Adrenal gland (tissue), 9 donors: ENCODE measurements at regions not wholly inside any gene's neighbourhood (a gene's known extent, or its start where the extent isn't known, plus 50 kb on each side); places are given as distances from the start of the nearest gene placed in this dataset.

Experiments used
- DNase-seq, 7 donors: peaks; one replicate each; pipeline ENCODE4 v3.0.0-alpha.2; 2019 to 2020
- H3K27ac ChIP-seq, 5 donors: fragments of 200-600 bp; sonication (generic) in 4 of 5; 1 replicate in 3 of 5; 2 replicates in 2 of 5; pipeline versions ENCODE4 v1.5.1 to v1.8.0; 2016 to 2020; ENCODE audit warnings: mild to moderate bottlenecking in 1 of 5
- H3K27me3 ChIP-seq: fragments of 200-600 bp; 2 replicates; pipeline ENCODE4 v1.8.0; 2021
- H3K36me3 ChIP-seq, 2 donors: fragments of 200-600 bp; replicated peaks in 1 of 2; 1 replicate in 1 of 2; 2 replicates in 1 of 2; pipeline versions ENCODE4 v1.5.1 to v1.8.0; 2018 to 2022
- H3K4me1 ChIP-seq, 2 donors: fragments of 200-600 bp; replicated peaks in 1 of 2; 1 replicate in 1 of 2; 2 replicates in 1 of 2; pipeline versions ENCODE4 v1.5.1 to v1.8.0; 2018 to 2021
- H3K4me3 ChIP-seq, 4 donors: fragments of 200-600 bp; sonication (generic) in 3 of 4; one replicate each; pipeline ENCODE4 v1.5.1; 2016 to 2018
- H3K9me3 ChIP-seq, 3 donors: fragments of 200-600 bp; sonication (generic) in 1 of 3; replicated peaks in 1 of 3; 1 replicate in 2 of 3; 2 replicates in 1 of 3; pipeline versions ENCODE4 v1.5.1 to v1.8.0; 2016 to 2021
- POLR2A ChIP-seq, 2 donors: fragments of 450-650 bp; IDR thresholded peaks; one replicate each; pipeline ENCODE4 v1.6.1; 2017; ENCODE audit warnings: antibody characterized with exemption in 2 of 2, mild to moderate bottlenecking in 2 of 2, moderate library complexity in 1 of 2
- WGBS, 4 donors: extraction: QIAGEN DNeasy Blood & Tissue Kit in 2 of 4; methylation state at CpG; one replicate each; pipeline versions ENCODE4 v1.1.5 to v1.1.7; 2013 to 2017; 5-methylcytosine and 5-hydroxymethylcytosine counted together
- intact Hi-C, 2 donors: fragments of 100-400 bp; cut with DNase I; formaldehyde crosslinking; loops; one replicate each; pipeline versions ENCODE4 v1.14.1 to v1.15.0; 2022 to 2023
- TF ChIP-seq, protein P1 (sequence below), 6 experiments: fragments of 450-650 bp in 4 of 6; fragments of 200-600 bp in 2 of 6; sonication (generic) in 1 of 6; IDR thresholded peaks; 1 replicate in 5 of 6; 2 replicates in 1 of 6; pipeline versions ENCODE4 v1.5.1 to v1.8.0; 2016 to 2021; ENCODE audit warnings: antibody characterized with exemption in 6 of 6, mild to moderate bottlenecking in 2 of 6, moderate library complexity in 1 of 6
- donor health status: healthy with polysubstance abuse.
- donor health status: Bipolar disorder and iron deficiency.
- donor health status: DM: yes; HTN: yes; CAD: no.
- donor health status: DM: no; HTN: no; CAD: no.
- donor health status: DM: no; HTN: no; CAD: no.

DNA sequence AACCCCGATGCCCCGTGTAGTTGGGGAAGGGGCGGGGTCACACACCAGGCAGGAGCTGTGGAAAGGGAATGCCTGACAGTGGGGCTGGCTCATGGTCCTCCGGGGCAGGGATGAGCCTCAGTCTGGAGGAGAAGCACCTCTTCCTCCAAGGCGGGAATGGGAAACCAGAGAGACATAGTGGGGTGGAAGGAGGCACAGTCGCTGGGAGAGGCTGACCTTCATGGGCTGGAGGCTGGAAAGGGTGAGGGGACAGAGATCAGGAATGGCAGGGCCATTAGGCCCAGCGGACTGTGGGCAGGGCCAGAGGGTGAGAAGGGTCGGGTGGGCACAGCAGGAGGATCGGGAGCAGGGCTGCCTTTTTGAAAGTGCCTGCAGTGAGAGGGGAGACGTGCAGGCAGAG is 65.8 kb upstream of the LINGO1 start:
- 63 to 71% (median 67%) methylated on average over 10 of the region's 10 CpGs for WGBS, 4 donors
- H3K27ac ChIP-seq: no peak overlapping the region
- TF ChIP-seq POLR2A (IDR thresholded peaks at IDR 0.05): no peak
- TF ChIP-seq, protein P1, sequence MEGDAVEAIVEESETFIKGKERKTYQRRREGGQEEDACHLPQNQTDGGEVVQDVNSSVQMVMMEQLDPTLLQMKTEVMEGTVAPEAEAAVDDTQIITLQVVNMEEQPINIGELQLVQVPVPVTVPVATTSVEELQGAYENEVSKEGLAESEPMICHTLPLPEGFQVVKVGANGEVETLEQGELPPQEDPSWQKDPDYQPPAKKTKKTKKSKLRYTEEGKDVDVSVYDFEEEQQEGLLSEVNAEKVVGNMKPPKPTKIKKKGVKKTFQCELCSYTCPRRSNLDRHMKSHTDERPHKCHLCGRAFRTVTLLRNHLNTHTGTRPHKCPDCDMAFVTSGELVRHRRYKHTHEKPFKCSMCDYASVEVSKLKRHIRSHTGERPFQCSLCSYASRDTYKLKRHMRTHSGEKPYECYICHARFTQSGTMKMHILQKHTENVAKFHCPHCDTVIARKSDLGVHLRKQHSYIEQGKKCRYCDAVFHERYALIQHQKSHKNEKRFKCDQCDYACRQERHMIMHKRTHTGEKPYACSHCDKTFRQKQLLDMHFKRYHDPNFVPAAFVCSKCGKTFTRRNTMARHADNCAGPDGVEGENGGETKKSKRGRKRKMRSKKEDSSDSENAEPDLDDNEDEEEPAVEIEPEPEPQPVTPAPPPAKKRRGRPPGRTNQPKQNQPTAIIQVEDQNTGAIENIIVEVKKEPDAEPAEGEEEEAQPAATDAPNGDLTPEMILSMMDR (IDR thresholded peaks at IDR 0.05): no peak
- peaks cover 0 to 10% of the 10 kb centered on the region in 2 donors for H3K4me1 ChIP-seq
- intact Hi-C loops: no loop called here
- H3K36me3 ChIP-seq: no peaks in the 10 kb centered on the region
- no peak for DNase-seq
- peaks cover 8% of the 10 kb centered on the region for H3K27me3 ChIP-seq
- no peak overlapping the region for H3K4me3 ChIP-seq
- no peaks in the 10 kb centered on the region for H3K9me3 ChIP-seq

DNA sequence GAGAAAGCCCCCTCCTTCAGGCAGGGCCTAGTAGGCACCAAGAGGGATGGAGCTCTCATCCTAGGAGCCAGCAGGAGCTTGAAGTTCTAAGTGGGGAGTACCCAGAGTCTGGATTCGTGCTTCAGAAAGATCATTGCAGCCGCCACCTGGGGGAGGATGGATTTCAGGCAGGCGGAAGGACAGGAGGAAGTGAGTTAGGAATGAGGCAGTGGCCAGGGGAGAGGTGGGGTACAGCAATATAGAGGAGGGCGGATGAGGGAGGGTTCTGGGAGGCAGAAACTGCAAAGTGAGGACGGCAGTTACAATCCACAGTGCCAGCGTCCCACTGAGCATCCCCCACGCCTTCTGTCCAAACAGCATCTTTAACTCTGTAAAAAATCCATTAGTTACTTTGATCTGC is 65.2 kb upstream of the LINGO1 start:
- Histone ChIP-seq H3K9me3 (no peaks in the 10 kb centered on the region), H3K27ac (no peak overlapping the region), H3K27me3 (peaks cover 8% of the 10 kb centered on the region), H3K4me3 (no peak overlapping the region), H3K36me3 (no peaks in the 10 kb centered on the region), H3K4me1 (peaks cover 0 to 10% of the 10 kb centered on the region in 2 donors)
- intact Hi-C loops: no loop called here
- DNase-seq: no peak
- TF ChIP-seq POLR2A (IDR thresholded peaks at IDR 0.05): no peak
- TF ChIP-seq, protein P1 (IDR thresholded peaks at IDR 0.05): no peak
- WGBS, 4 donors: 65 to 70% (median 69%) methylated on average over 7 of the region's 7 CpGs

DNA sequence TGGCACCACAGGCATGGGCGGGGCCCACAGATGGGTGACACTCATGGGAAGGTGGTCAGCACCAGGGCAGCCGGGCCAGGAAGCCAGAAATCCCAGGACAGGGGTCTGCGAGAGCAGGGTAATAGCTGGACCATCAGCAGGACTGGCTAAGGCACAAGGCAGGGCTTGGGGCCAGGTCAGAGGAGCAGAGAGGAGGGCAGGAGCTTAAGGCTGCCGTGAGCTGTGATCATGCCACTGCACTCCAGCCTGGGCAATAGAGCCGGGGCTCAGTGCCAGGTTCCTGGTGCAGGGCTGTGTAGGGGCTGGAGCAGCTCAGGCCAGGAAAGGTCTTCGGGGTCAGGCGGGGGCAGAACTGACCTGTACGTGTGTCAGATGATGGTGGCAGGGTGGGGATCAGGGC is 64.2 kb upstream of the LINGO1 start:
- TF ChIP-seq, protein P1 (IDR thresholded peaks at IDR 0.05): no peak
- TF ChIP-seq POLR2A (IDR thresholded peaks at IDR 0.05): no peak
- Histone ChIP-seq H3K36me3 (no peaks in the 10 kb centered on the region), H3K27me3 (peaks cover 14% of the 10 kb centered on the region), H3K4me1 (peaks cover 0 to 10% of the 10 kb centered on the region in 2 donors), H3K27ac (no peak overlapping the region), H3K4me3 (no peak overlapping the region), H3K9me3 (no peaks in the 10 kb centered on the region)
- intact Hi-C loops: no loop called here
- no peak for DNase-seq
- WGBS, 4 donors: 62 to 100% (median 85%) methylated on average over 4 to 8 of the region's 8 CpGs

DNA sequence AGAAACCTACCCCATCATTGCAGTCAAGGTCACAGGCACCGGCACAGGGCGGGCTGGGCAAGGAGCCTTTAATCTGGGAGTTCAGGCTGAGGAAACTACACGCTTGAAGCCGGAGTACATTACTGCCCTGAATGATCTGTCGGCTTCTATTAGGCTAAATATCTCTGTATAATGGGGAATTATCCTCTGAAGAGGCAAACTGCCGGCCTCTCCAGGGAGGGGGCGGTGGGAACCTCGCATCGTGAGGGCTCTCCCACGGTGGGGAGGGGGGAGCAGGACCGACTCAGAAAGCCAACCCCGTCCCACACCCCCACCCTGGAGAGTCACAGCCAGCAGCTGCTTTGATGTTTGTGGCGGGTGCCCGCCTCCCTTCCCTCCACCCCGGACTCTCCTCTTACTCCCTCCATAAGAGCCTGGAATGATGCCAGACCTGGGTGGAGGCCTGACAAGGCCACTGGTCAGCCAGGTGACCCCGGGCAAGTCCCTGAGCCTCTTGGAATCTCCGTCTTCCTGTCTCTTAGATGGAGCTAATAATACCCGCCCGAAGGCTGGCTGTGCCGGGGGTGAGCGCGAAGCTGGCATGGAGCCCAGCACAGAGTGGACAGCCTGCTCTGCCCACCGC is 63.4 kb upstream of the LINGO1 start:
- peaks cover 16% of the 10 kb centered on the region for H3K27me3 ChIP-seq
- WGBS, 4 donors: 12 to 26% (median 20%) methylated on average over 20 to 23 of the region's 23 CpGs
- no peaks in the 10 kb centered on the region for H3K36me3 ChIP-seq
- intact Hi-C loops: no loop called here
- peak in 6 of 7 donors; percentile 23 to 52 (median 37) for DNase-seq
- H3K4me1 ChIP-seq: peaks cover 0 to 10% of the 10 kb centered on the region in 2 donors
- TF ChIP-seq, protein P1 (IDR thresholded peaks at IDR 0.05): no peak
- TF ChIP-seq POLR2A (IDR thresholded peaks at IDR 0.05): no peak
- H3K9me3 ChIP-seq: no peaks in the 10 kb centered on the region
- no peak overlapping the region for H3K27ac ChIP-seq
- H3K4me3 ChIP-seq: no peak overlapping the region
